ENCODE measurements at regions not wholly inside any gene's neighbourhood (a gene's known extent, or its start where the extent isn't known, plus 50 kb on each side); places are given as distances from the start of the nearest gene placed in this dataset.

DNA sequence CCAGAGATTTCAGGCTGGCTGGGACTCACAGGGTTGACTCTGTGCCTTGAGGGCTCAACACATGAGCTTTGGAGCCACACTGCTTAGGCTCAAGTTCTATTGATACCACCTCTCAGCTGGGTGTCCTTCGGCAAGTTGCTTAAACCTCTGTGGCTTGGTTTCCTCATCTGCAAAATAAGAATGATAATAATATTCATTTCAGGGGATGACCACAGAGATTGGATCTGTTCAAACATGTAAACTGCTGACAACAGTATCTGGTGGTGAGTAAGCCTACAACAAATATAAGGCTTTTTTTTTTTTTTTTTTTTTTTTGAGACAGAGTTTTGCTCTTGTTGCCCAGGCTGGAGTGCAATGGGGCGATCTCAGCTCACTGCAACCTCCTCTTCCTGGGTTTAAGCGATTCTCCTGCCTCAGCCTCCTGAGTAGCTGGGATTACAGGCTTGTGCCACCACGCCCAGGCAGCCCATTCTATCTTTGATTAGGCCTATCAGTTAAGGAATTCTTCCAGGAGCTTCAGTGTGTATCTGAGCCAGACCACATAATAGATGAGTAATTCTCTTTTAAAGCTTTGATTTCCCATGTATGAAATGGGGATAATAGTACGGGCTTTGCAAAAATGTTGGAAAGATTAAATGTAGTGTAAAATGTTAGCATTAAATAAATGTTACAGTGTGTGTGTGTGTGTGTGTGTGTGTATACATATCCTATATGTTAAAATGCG, 437.6 kb downstream of the PRDM2 start:
- Histone ChIP-seq H3K27me3 (ENCODE audit: control insufficient read depth in 1 of 2, insufficient read depth in 2 of 2, low read length in 2 of 2) (peaks cover 0 to 8% of the 10 kb centered on the region in 2 experiments; a peak in 2 of 5 replicates), H3K4me3 (replicated peaks in 1 of 3; ENCODE audit: insufficient read depth in 1 of 3, low read depth in 2 of 3, low read length in 3 of 3) (no peak overlapping the region), H3K4me1 (ENCODE audit: insufficient read depth, low read length) (no peaks in the 10 kb centered on the region), H3K27ac (ENCODE audit: extremely low read length, insufficient read depth, low read length) (no peak overlapping the region), H3K9me3 (ENCODE audit: low read length) (no peaks in the 10 kb centered on the region), H3K36me3 (replicated peaks in 1 of 2; ENCODE audit: control insufficient read depth in 1 of 2, insufficient read depth in 2 of 2, low read length in 2 of 2) (no peaks in the 10 kb centered on the region), H3K79me2 (ENCODE audit: insufficient read depth, low read length) (no peaks in the 10 kb centered on the region), H3K9ac (ENCODE audit: insufficient read depth, low read depth, low read length) (no peak overlapping the region), H3K4me2 (ENCODE audit: low read depth, low read length) (no peak overlapping the region), H4K20me1 (ENCODE audit: insufficient read depth, low read length) (no peaks in the 10 kb centered on the region), H2AFZ (ENCODE audit: low read length) (no peak overlapping the region)
- FAIRE-seq (no peak), DNase-seq (ENCODE audit: low spot score) (no peak), ATAC-seq (no peak)
- WGBS (ENCODE audit: low lambda C conversion rate) = 31% methylated on average over 6 of the region's 6 CpGs
- BruUV-seq (replicated peaks) = no TSS peak
- in situ Hi-C loops (cut with HindIII; ENCODE audit: extremely low pct_ligation_motif_present, low pct_unique_long_range_greater_than_20kb) = no loop called here
- ChIA-PET CTCF (ENCODE audit: low intra/inter-chr PET ratio, low total read pairs) (no interaction called here), POLR2A (no interaction called here)
- TF ChIP-seq ZNF589 (CRISPR knock-in tag; conservative IDR thresholded peaks at IDR 0.05) = no peak
- no peak for TF ChIP-seq ZNF350 (CRISPR knock-in tag; IDR thresholded peaks at IDR 0.05; ENCODE audit: borderline replicate concordance, low read depth)
- no peak for TF ChIP-seq CERS6 (CRISPR knock-in tag; IDR thresholded peaks at IDR 0.05)
- TF ChIP-seq NKX3-1 (CRISPR knock-in tag; IDR thresholded peaks at IDR 0.05) = no peak
- no peak for TF ChIP-seq HNRNPUL1 (IDR thresholded peaks at IDR 0.05; ENCODE audit: low read depth, low read length)
- no peak for TF ChIP-seq CBX5 (CRISPR knock-in tag; IDR thresholded peaks at IDR 0.05; ENCODE audit: borderline replicate concordance)
- no peak for TF ChIP-seq ZNF382 (CRISPR knock-in tag; IDR thresholded peaks at IDR 0.05; ENCODE audit: borderline replicate concordance)
- intact Hi-C loops (cut with micrococcal nuclease; ENCODE audit: unreplicated experiment) = no loop called here

DNA sequence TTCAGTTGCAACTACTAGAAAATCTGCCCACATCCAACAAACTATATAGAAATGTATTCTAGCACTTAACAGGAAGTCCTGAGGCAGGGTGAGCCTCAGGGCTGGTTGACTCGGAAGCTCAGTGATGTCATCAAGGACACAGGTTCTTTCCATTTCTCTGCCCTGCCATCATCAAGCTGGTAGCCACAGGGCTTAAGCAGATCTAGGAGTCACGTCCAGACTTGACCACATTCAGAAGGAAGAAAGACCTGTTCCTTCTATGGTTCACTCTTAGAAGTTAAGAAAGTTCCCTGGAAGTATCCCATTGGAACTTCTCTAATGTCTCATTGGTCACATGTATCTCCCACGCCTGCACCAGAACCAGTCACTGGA, 438.1 kb downstream of the PRDM2 start:
- H3K36me3 ChIP-seq (replicated peaks in 1 of 2; ENCODE audit: control insufficient read depth in 1 of 2, insufficient read depth in 2 of 2, low read length in 2 of 2) = no peaks in the 10 kb centered on the region
- no peak overlapping the region for H3K4me3 ChIP-seq (replicated peaks in 1 of 3; ENCODE audit: insufficient read depth in 1 of 3, low read depth in 2 of 3, low read length in 3 of 3)
- WGBS (ENCODE audit: low lambda C conversion rate) = 14% methylated on average over 2 of the region's 3 CpGs
- TF ChIP-seq CREB1 (IDR thresholded peaks at IDR 0.05) (0 out of 2 replicates have a peak, but pooled peaks have one; percentile 15), CREB1 (CRISPR knock-in tag; IDR thresholded peaks at IDR 0.05) (no peak), HIC2 (CRISPR knock-in tag; IDR thresholded peaks at IDR 0.05; ENCODE audit: low read depth) (no peak), ZNF644 (CRISPR knock-in tag; IDR thresholded peaks at IDR 0.05; ENCODE audit: low read depth) (no peak), PRDM15 (CRISPR knock-in tag; IDR thresholded peaks at IDR 0.05) (no peak)
- H3K4me2 ChIP-seq (ENCODE audit: low read depth, low read length) = no peak overlapping the region
- no peaks in the 10 kb centered on the region for H4K20me1 ChIP-seq (ENCODE audit: insufficient read depth, low read length)
- ChIA-PET POLR2A (no interaction called here), CTCF (ENCODE audit: low intra/inter-chr PET ratio, low total read pairs) (no interaction called here)
- no peaks in the 10 kb centered on the region for H3K9me3 ChIP-seq (ENCODE audit: low read length)
- ATAC-seq (no peak), DNase-seq (ENCODE audit: low spot score) (no peak), FAIRE-seq (no peak)
- no peaks in the 10 kb centered on the region for H3K79me2 ChIP-seq (ENCODE audit: insufficient read depth, low read length)
- H3K4me1 ChIP-seq (ENCODE audit: insufficient read depth, low read length) = no peaks in the 10 kb centered on the region
- H2AFZ ChIP-seq (ENCODE audit: low read length) = no peak overlapping the region
- BruUV-seq (replicated peaks) = no TSS peak
- H3K9ac ChIP-seq (ENCODE audit: insufficient read depth, low read depth, low read length) = no peak overlapping the region
- H3K27me3 ChIP-seq (ENCODE audit: control insufficient read depth in 1 of 2, insufficient read depth in 2 of 2, low read length in 2 of 2) = peaks cover 0 to 12% of the 10 kb centered on the region in 2 experiments; a peak in 2 of 5 replicates
- no peak overlapping the region for H3K27ac ChIP-seq (ENCODE audit: extremely low read length, insufficient read depth, low read length)
- in situ Hi-C loops (cut with HindIII; ENCODE audit: extremely low pct_ligation_motif_present, low pct_unique_long_range_greater_than_20kb) = no loop called here
- intact Hi-C loops (cut with micrococcal nuclease; ENCODE audit: unreplicated experiment) = no loop called here
